Rectal smooth muscle tissue (tissue), 1 donor: ENCODE measurements at regions not wholly inside any gene's neighbourhood (a gene's known extent, or its start where the extent isn't known, plus 50 kb on each side); places are given as distances from the start of the nearest gene placed in this dataset.
"Not testable (repeated sequence)": the region's sequence is repeated elsewhere in the genome, so short reads cannot be mapped to it uniquely, and the experiment has no call there.

Source experiments
- H3K27ac ChIP-seq: one replicate; pipeline ENCODE4 v1.7.0; 2013; ENCODE audit warnings: low read depth, low read length, inconsistent platforms
- H3K27me3 ChIP-seq: one replicate; pipeline ENCODE4 v1.7.0; 2013; ENCODE audit warnings: low read length; ENCODE audit not compliant: control insufficient read depth, insufficient read depth
- H3K36me3 ChIP-seq: one replicate; pipeline ENCODE4 v1.7.0; 2013; ENCODE audit warnings: low read length; ENCODE audit not compliant: control insufficient read depth, insufficient read depth
- H3K4me1 ChIP-seq: one replicate; pipeline ENCODE4 v1.7.0; 2013; ENCODE audit warnings: low read length; ENCODE audit not compliant: control insufficient read depth, insufficient read depth
- H3K4me3 ChIP-seq: one replicate; pipeline ENCODE4 v1.7.0; 2013; ENCODE audit warnings: low read length
- H3K9ac ChIP-seq: one replicate; pipeline ENCODE4 v1.7.0; 2013; ENCODE audit warnings: low read length

- H3K27me3 ChIP-seq: no peaks in the 10 kb centered on the region
- no peak overlapping the region for H3K27ac ChIP-seq
- no peak overlapping the region for H3K4me3 ChIP-seq
- no peak overlapping the region for H3K9ac ChIP-seq
- H3K36me3 ChIP-seq: no peaks in the 10 kb centered on the region
- no peaks in the 10 kb centered on the region for H3K4me1 ChIP-seq
These were observed 315.9 kb downstream of the GPD2 start for GRCh38 chr2:156752042-156752441.

- Histone ChIP-seq H3K27ac (no peak overlapping the region), H3K36me3 (no peaks in the 10 kb centered on the region), H3K9ac (no peak overlapping the region), H3K27me3 (no peaks in the 10 kb centered on the region), H3K4me3 (no peak overlapping the region), H3K4me1 (no peaks in the 10 kb centered on the region)
These were observed 317.6 kb downstream of the GPD2 start for GRCh38 chr2:156753766-156754165.

GRCh38 chr2:156756516-156756915 is 320.3 kb downstream of the GPD2 start:
- Histone ChIP-seq H3K36me3 (no peaks in the 10 kb centered on the region), H3K27me3 (no peaks in the 10 kb centered on the region), H3K4me1 (no peaks in the 10 kb centered on the region), H3K9ac (no peak overlapping the region), H3K4me3 (no peak overlapping the region), H3K27ac (no peak overlapping the region)

- no peaks in the 10 kb centered on the region for H3K27me3 ChIP-seq
- no peak overlapping the region for H3K9ac ChIP-seq
- H3K4me1 ChIP-seq: no peaks in the 10 kb centered on the region
- H3K27ac ChIP-seq: no peak overlapping the region
- no peaks in the 10 kb centered on the region for H3K36me3 ChIP-seq
- H3K4me3 ChIP-seq: no peak overlapping the region
These were observed 327.0 kb downstream of the GPD2 start for GRCh38 chr2:156763174-156763573.

GRCh38 chr2:156765043-156765442 is 328.9 kb downstream of the GPD2 start:
- Histone ChIP-seq H3K27me3 (no peaks in the 10 kb centered on the region), H3K36me3 (no peaks in the 10 kb centered on the region), H3K27ac (no peak overlapping the region), H3K4me3 (no peak overlapping the region), H3K9ac (no peak overlapping the region), H3K4me1 (no peaks in the 10 kb centered on the region)

GRCh38 chr2:156765450-156765849 is 329.3 kb downstream of the GPD2 start:
- Histone ChIP-seq H3K27ac (no peak overlapping the region), H3K27me3 (no peaks in the 10 kb centered on the region), H3K4me1 (no peaks in the 10 kb centered on the region), H3K36me3 (no peaks in the 10 kb centered on the region), H3K4me3 (no peak overlapping the region), H3K9ac (no peak overlapping the region)

DNA sequence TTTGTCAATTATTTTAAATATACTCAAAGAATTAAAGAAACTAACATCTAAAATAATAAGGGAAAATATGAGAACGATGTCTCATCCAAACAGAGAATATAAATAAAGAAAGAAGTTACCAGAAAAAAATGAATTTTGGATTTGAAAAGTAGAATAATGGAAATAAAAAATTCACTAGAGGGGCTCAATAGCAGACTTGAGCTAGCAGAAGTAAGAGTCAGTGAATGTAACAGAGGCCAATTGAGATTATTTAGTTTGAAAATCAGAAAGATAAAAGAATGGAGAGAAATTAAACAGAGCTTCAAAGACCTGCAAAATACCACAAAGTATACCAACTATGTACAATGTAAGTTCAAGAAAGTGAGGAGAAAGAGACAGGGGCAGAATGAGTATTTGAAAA is 333.6 kb downstream of the GPD2 start:
- Histone ChIP-seq H3K27ac (no peak overlapping the region), H3K36me3 (no peaks in the 10 kb centered on the region), H3K9ac (no peak overlapping the region), H3K4me1 (no peaks in the 10 kb centered on the region), H3K27me3 (no peaks in the 10 kb centered on the region), H3K4me3 (no peak overlapping the region)

GRCh38 chr2:156778916-156779315 is 342.7 kb downstream of the GPD2 start:
- Histone ChIP-seq H3K4me1 (no peaks in the 10 kb centered on the region), H3K27ac (no peak overlapping the region), H3K4me3 (no peak overlapping the region), H3K9ac (no peak overlapping the region), H3K27me3 (no peaks in the 10 kb centered on the region), H3K36me3 (no peaks in the 10 kb centered on the region)

- Histone ChIP-seq H3K9ac (no peak overlapping the region), H3K36me3 (no peaks in the 10 kb centered on the region), H3K27ac (no peak overlapping the region), H3K4me1 (no peaks in the 10 kb centered on the region), H3K27me3 (no peaks in the 10 kb centered on the region), H3K4me3 (no peak overlapping the region)
These were observed 343.4 kb downstream of the GPD2 start for GRCh38 chr2:156779416-156780120.

DNA sequence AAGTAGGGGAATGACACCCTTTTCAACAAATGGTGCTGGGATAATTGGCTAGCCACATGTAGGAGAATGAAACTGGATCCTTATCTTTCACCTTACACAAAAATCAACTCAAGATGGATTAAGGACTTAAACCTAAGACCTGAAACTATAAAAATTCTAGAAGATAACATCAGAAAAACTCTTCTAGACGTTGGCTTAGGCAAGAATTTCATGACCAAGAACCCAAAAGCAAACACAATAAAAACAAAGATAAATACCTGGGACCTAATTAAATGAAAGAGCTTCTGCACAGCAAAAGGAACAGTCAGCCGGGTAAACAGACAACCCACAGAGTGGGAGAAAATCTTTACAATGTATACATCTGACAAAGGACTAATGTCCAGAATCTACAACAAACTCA is 345.5 kb downstream of the GPD2 start:
- H3K4me1 ChIP-seq, H3K4me3 ChIP-seq, H3K9ac ChIP-seq, H3K27ac ChIP-seq, H3K27me3 ChIP-seq, H3K36me3 ChIP-seq: not testable (repeated sequence)

- Histone ChIP-seq H3K4me3 (no peak overlapping the region), H3K9ac (no peak overlapping the region), H3K27ac (no peak overlapping the region), H3K4me1 (no peaks in the 10 kb centered on the region), H3K36me3 (no peaks in the 10 kb centered on the region), H3K27me3 (no peaks in the 10 kb centered on the region)
These were observed 348.0 kb downstream of the GPD2 start for GRCh38 chr2:156784020-156784701.

GRCh38 chr2:156787517-156787916 is 351.3 kb downstream of the GPD2 start:
- Histone ChIP-seq H3K36me3 (no peaks in the 10 kb centered on the region), H3K27ac (no peak overlapping the region), H3K4me1 (no peaks in the 10 kb centered on the region), H3K4me3 (no peak overlapping the region), H3K27me3 (no peaks in the 10 kb centered on the region), H3K9ac (no peak overlapping the region)
